ENCODE measurements at regions not wholly inside any gene's neighbourhood (a gene's known extent, or its start where the extent isn't known, plus 50 kb on each side); places are given as distances from the start of the nearest gene placed in this dataset.
A peak's percentile ranks its signal among the peaks of the same experiment; 100 is the strongest.

GRCh38 chr16:86157616-86158247 lies 258.8 kb downstream of the IRF8 start:
- DNase-seq = no peak

GRCh38 chr16:86158688-86159360 lies 259.9 kb downstream of the IRF8 start:
- no peak for DNase-seq

- no peak for DNase-seq
Measured at GRCh38 chr16:86165479-86165878, 266.5 kb downstream of the IRF8 start.

- no peak for DNase-seq
Measured at GRCh38 chr16:86166414-86166813, 267.5 kb downstream of the IRF8 start.

GRCh38 chr16:86167061-86167460 lies 268.1 kb downstream of the IRF8 start:
- DNase-seq = no peak

GRCh38 chr16:86170720-86171119 lies 271.8 kb downstream of the IRF8 start:
- no peak for DNase-seq

GRCh38 chr16:86171329-86171728 lies 272.4 kb downstream of the IRF8 start:
- DNase-seq = no peak

GRCh38 chr16:86175816-86176215 lies 276.9 kb downstream of the IRF8 start:
- no peak for DNase-seq

- no peak for DNase-seq
Measured at GRCh38 chr16:86176462-86176861, 277.5 kb downstream of the IRF8 start.

- no peak for DNase-seq
Measured at GRCh38 chr16:86180244-86180643, 281.3 kb downstream of the IRF8 start.

- DNase-seq = no peak
Measured at GRCh38 chr16:86180780-86181179, 281.8 kb downstream of the IRF8 start.

- no peak for DNase-seq
Measured at GRCh38 chr16:86181526-86181925, 282.6 kb downstream of the IRF8 start.

GRCh38 chr16:86184185-86184584 lies 285.2 kb downstream of the IRF8 start:
- no peak for DNase-seq

- DNase-seq = no peak
Measured at GRCh38 chr16:86185089-86185488, 286.1 kb downstream of the IRF8 start.

- DNase-seq = no peak
Measured at GRCh38 chr16:86186313-86186712, 287.4 kb downstream of the IRF8 start.

GRCh38 chr16:86189934-86190333 lies 291.0 kb downstream of the IRF8 start:
- DNase-seq = no peak

- DNase-seq = no peak
Measured at GRCh38 chr16:86191663-86192062, 292.7 kb downstream of the IRF8 start.

GRCh38 chr16:86193528-86194193 lies 294.7 kb downstream of the IRF8 start:
- no peak for DNase-seq

GRCh38 chr16:86195863-86196630 lies 297.1 kb downstream of the IRF8 start:
- DNase-seq = no peak

GRCh38 chr16:86196687-86197391 lies 297.9 kb downstream of the IRF8 start:
- DNase-seq = no peak

- DNase-seq = peak; percentile 63
Measured at GRCh38 chr16:86198206-86199118, 299.5 kb downstream of the IRF8 start.

Measured in right kidney (tissue), 1 donor.